Caco-2 (cell line): ENCODE measurements at regions not wholly inside any gene's neighbourhood (a gene's known extent, or its start where the extent isn't known, plus 50 kb on each side); places are given as distances from the start of the nearest gene placed in this dataset.

Experiments
- BruUV-seq: library from RNA; stranded (reverse); fragments of 400-500 nt; replicated peaks from 2 replicates; lab custom pipeline; 2021; lab: Mats Ljungman, UMichigan
- CTCF ChIA-PET: fragments of 300-600 bp; sonication (Branson Sonifier 250); formaldehyde crosslinking; loops from one replicate; lab custom pipeline; 2022; ENCODE audit warnings: antibody characterized with exemption; lab: Charles Lee
- POLR2A ChIA-PET: fragments of 300-600 bp; sonication (Branson Sonifier 250); formaldehyde crosslinking; loops from one replicate; lab custom pipeline; 2022; ENCODE audit warnings: antibody characterized with exemption; lab: Charles Lee
- DNase-seq, 2 experiments: peaks; one replicate each; pipeline versions ENCODE4 v3.0.0 to v3.0.0-alpha.2; 2020 to 2022
- H3K27me3 ChIP-seq: replicated peaks from 2 replicates; pipeline ENCODE4 v1.6.0; 2011; ENCODE audit warnings: low read length; ENCODE audit not compliant: control insufficient read depth, insufficient read depth
- H3K36me3 ChIP-seq: 2 replicates; pipeline ENCODE4 v1.5.1; 2011; ENCODE audit warnings: low read length; ENCODE audit not compliant: control insufficient read depth, insufficient read depth
- H3K4me1 ChIP-seq: fragments of 250-450 bp; sonication (Bioruptor Pico); 2 replicates; pipeline ENCODE4 v1.5.1; 2020; ENCODE audit warnings: mild to moderate bottlenecking
- H3K4me3 ChIP-seq: 2 replicates; pipeline ENCODE4 v1.5.1; 2011; ENCODE audit warnings: low read depth, mild to moderate bottlenecking, control low read depth, low read length
- H3K9me3 ChIP-seq: fragments of 250-450 bp; sonication (Bioruptor Pico); 2 replicates; pipeline ENCODE4 v1.5.1; 2020; ENCODE audit warnings: mild to moderate bottlenecking, moderate library complexity
- H3K27ac Mint-ChIP-seq: one replicate; pipeline ENCODE4 v1.8.0; 2022; ENCODE audit warnings: mixed read lengths; ENCODE audit not compliant: unreplicated experiment
- H3K27me3 Mint-ChIP-seq: one replicate; pipeline ENCODE4 v1.8.0; 2022; ENCODE audit warnings: mixed read lengths; ENCODE audit not compliant: insufficient read depth, unreplicated experiment
- H3K36me3 Mint-ChIP-seq: one replicate; pipeline ENCODE4 v1.8.0; 2022; ENCODE audit warnings: mild to moderate bottlenecking, mixed read lengths; ENCODE audit not compliant: insufficient read depth, unreplicated experiment
- H3K4me1 Mint-ChIP-seq: one replicate; pipeline ENCODE4 v1.8.0; 2022; ENCODE audit warnings: low read depth, mixed read lengths; ENCODE audit not compliant: unreplicated experiment
- H3K4me3 Mint-ChIP-seq: one replicate; pipeline ENCODE4 v1.8.0; 2022; ENCODE audit warnings: mild to moderate bottlenecking, moderate library complexity, mixed read lengths; ENCODE audit not compliant: unreplicated experiment
- H3K9me3 Mint-ChIP-seq: one replicate; pipeline ENCODE4 v1.8.0; 2022; ENCODE audit warnings: mixed read lengths; ENCODE audit not compliant: unreplicated experiment
- intact Hi-C: fragments of 100-400 bp; cut with micrococcal nuclease; formaldehyde crosslinking; loops from one replicate; pipeline ENCODE4 v1.10.0; 2022; ENCODE audit not compliant: unreplicated experiment
- TF ChIP-seq, protein P1 (sequence below), 2 experiments: fragments of 200-600 bp in 1 of 2; IDR thresholded peaks; 1 replicate in 1 of 2; 2 replicates in 1 of 2; pipeline versions ENCODE4 v1.5.1 to v1.8.0; 2011 to 2022; ENCODE audit warnings: antibody characterized with exemption in 1 of 2, control low read depth in 1 of 2, inconsistent platforms in 1 of 2, low read depth in 1 of 2, low read length in 1 of 2, mild to moderate bottlenecking in 1 of 2, moderate library complexity in 1 of 2; ENCODE audit not compliant: insufficient read depth in 1 of 2, severe bottlenecking in 1 of 2, unreplicated experiment in 1 of 2

DNA sequence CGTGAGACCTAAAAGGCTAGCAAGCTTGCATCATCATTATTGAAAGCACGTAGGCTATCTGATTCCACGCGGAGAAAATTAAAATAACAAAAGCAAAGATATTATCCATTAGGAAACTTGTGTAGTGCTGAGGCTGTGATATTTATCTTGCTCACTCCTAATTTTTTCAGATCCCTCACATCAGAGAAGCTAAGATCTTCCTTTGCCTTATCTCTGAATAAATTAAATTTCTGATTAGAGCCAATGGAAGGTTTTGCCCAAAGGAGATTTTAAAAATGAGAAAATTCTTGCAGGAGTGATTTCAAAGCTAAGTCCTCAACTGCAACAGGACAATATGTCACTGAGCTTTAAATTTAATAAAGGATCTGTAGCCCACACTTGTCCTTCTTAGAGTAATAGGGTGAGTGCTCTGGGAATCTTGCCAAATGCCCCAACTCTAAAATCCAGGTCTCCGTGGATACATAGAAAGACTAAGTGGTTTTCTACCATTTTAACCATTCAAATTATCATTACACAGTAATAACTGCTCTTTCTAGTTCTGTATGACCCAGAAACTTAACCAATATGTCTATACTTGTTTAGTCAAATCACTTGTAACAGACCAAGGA is 295.0 kb downstream of the CAAP1 start:
- no peaks in the 10 kb centered on the region for H3K4me1 Mint-ChIP-seq
- Histone ChIP-seq H3K4me1 (no peaks in the 10 kb centered on the region), H3K4me3 (no peak overlapping the region), H3K36me3 (no peaks in the 10 kb centered on the region), H3K9me3 (no peaks in the 10 kb centered on the region), H3K27me3 (no peaks in the 10 kb centered on the region)
- ChIA-PET CTCF (no interaction called here), POLR2A (no interaction called here)
- no peaks in the 10 kb centered on the region for H3K27me3 Mint-ChIP-seq
- BruUV-seq = no TSS peak
- TF ChIP-seq, protein P1, sequence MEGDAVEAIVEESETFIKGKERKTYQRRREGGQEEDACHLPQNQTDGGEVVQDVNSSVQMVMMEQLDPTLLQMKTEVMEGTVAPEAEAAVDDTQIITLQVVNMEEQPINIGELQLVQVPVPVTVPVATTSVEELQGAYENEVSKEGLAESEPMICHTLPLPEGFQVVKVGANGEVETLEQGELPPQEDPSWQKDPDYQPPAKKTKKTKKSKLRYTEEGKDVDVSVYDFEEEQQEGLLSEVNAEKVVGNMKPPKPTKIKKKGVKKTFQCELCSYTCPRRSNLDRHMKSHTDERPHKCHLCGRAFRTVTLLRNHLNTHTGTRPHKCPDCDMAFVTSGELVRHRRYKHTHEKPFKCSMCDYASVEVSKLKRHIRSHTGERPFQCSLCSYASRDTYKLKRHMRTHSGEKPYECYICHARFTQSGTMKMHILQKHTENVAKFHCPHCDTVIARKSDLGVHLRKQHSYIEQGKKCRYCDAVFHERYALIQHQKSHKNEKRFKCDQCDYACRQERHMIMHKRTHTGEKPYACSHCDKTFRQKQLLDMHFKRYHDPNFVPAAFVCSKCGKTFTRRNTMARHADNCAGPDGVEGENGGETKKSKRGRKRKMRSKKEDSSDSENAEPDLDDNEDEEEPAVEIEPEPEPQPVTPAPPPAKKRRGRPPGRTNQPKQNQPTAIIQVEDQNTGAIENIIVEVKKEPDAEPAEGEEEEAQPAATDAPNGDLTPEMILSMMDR (IDR thresholded peaks at IDR 0.05; ENCODE audit: insufficient read depth in 1 of 2, low read depth in 1 of 2, low read length in 1 of 2, severe bottlenecking in 1 of 2, unreplicated experiment in 1 of 2) = no peak
- no peaks in the 10 kb centered on the region for H3K36me3 Mint-ChIP-seq
- no peaks in the 10 kb centered on the region for H3K9me3 Mint-ChIP-seq
- no peak overlapping the region for H3K27ac Mint-ChIP-seq
- H3K4me3 Mint-ChIP-seq = no peak overlapping the region
- intact Hi-C loops = no loop called here
- DNase-seq = no peak

DNA sequence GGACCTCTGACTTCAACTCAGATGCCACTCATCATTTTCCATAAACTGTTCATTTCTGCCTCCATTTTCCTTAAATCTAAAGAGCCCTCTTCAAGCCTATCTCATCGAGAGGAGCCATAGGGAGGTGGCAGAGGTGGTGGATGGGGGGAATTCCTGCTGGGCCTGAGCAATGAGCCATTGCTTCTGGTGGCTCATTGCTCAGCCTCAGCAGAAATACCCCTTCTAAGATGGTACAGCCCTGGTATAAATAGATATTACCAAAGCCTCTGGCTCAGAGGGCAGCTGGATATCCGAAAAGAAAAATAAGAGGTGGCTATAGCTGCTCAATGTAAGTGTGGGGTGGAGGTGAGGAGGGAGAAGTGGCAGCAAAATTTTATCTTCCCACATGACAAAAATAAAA is 313.5 kb downstream of the CAAP1 start:
- POLR2A ChIA-PET = no interaction called here
- DNase-seq = no peak

DNA sequence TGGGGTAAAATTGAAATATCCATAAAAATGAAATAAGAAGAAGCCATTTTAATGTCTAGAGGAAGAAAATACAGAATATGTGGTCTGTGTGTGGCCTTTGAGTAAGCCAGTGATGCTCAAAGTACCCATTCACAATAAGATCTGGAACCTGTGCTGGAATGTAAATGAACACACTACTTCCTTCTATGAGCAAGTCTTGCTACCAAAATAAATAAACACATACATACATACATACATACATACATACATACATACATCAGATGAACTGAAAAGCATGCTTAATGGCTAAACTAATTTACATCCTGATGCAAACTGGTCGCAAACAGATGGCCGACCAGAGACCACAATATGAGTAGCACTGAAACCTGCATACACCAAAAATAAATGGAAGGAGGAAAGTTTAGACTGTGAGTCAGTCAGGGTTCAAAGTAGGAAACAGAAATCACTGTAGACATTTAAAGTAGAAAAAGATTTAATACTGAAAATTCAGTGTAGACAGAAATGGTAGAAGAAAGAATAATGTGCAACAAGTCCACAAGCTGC is 317.6 kb downstream of the CAAP1 start:
- Histone ChIP-seq H3K4me1 (no peaks in the 10 kb centered on the region), H3K9me3 (no peaks in the 10 kb centered on the region), H3K4me3 (no peak overlapping the region), H3K27me3 (no peaks in the 10 kb centered on the region), H3K36me3 (no peaks in the 10 kb centered on the region)
- ChIA-PET POLR2A (no interaction called here), CTCF (no interaction called here)
- H3K36me3 Mint-ChIP-seq = no peaks in the 10 kb centered on the region
- no peak overlapping the region for H3K27ac Mint-ChIP-seq
- TF ChIP-seq, protein P1 (IDR thresholded peaks at IDR 0.05; ENCODE audit: insufficient read depth in 1 of 2, low read depth in 1 of 2, low read length in 1 of 2, severe bottlenecking in 1 of 2, unreplicated experiment in 1 of 2) = no peak
- intact Hi-C loops = no loop called here
- H3K27me3 Mint-ChIP-seq = no peaks in the 10 kb centered on the region
- no TSS peak for BruUV-seq
- no peaks in the 10 kb centered on the region for H3K4me1 Mint-ChIP-seq
- DNase-seq = no peak
- no peak overlapping the region for H3K4me3 Mint-ChIP-seq
- no peaks in the 10 kb centered on the region for H3K9me3 Mint-ChIP-seq

More for the DNA sequence above, 313.5 kb downstream of the CAAP1 start:
- H3K9me3 ChIP-seq = no peaks in the 10 kb centered on the region
- H3K4me1 ChIP-seq = no peaks in the 10 kb centered on the region
- CTCF ChIA-PET = no interaction called here
- Mint-ChIP-seq H3K9me3 (no peaks in the 10 kb centered on the region), H3K27me3 (no peaks in the 10 kb centered on the region), H3K4me3 (no peak overlapping the region), H3K4me1 (no peaks in the 10 kb centered on the region), H3K36me3 (no peaks in the 10 kb centered on the region), H3K27ac (no peak overlapping the region)
- intact Hi-C loops = no loop called here
- TF ChIP-seq, protein P1 (IDR thresholded peaks at IDR 0.05; ENCODE audit: insufficient read depth in 1 of 2, low read depth in 1 of 2, low read length in 1 of 2, severe bottlenecking in 1 of 2, unreplicated experiment in 1 of 2) = no peak
- no peak overlapping the region for H3K4me3 ChIP-seq
- BruUV-seq = no TSS peak
- H3K27me3 ChIP-seq = no peaks in the 10 kb centered on the region
- no peaks in the 10 kb centered on the region for H3K36me3 ChIP-seq
